ENCODE measurements at regions not wholly inside any gene's neighbourhood (a gene's known extent, or its start where the extent isn't known, plus 50 kb on each side); places are given as distances from the start of the nearest gene placed in this dataset.

DNA sequence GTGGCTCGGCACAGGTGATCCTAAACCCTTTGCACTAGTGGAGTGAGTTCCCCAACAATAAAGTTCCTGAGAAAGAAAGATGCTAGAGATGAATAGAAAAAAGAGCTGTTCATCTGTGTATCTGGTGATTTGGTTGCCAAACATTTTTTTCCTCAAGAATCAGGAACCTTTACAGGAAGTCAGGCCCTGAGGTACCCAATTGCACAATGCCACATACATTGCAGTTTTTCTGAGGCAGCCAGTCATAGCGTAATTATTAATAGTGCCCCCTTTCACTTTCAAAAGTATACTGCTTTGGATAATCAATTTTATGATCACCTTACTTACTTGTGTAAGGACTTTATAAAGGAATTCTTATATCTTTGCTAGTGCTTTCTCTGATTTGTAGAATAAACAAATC, 346.3 kb upstream of the POU3F1 start (continued):
- TF ChIP-seq, protein P1, sequence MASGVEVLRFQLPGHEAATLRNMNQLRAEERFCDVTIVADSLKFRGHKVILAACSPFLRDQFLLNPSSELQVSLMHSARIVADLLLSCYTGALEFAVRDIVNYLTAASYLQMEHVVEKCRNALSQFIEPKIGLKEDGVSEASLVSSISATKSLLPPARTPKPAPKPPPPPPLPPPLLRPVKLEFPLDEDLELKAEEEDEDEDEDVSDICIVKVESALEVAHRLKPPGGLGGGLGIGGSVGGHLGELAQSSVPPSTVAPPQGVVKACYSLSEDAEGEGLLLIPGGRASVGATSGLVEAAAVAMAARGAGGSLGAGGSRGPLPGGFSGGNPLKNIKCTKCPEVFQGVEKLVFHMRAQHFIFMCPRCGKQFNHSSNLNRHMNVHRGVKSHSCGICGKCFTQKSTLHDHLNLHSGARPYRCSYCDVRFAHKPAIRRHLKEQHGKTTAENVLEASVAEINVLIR (CRISPR knock-in tag; IDR thresholded peaks at IDR 0.05) = no peak
- no peak for TF ChIP-seq HDGF (IDR thresholded peaks at IDR 0.05)
- TF ChIP-seq ZZZ3 (IDR thresholded peaks at IDR 0.05) = no peak
- TF ChIP-seq SMARCB1 (IDR thresholded peaks at IDR 0.05; ENCODE audit: insufficient read length, low read depth) = no peak
- TF ChIP-seq ZBED1 (IDR thresholded peaks at IDR 0.05) = no peak
- no peak for TF ChIP-seq KAT2B (IDR thresholded peaks at IDR 0.05; ENCODE audit: low read depth, low read length)
- TF ChIP-seq ETV6 (IDR thresholded peaks at IDR 0.05; ENCODE audit: borderline replicate concordance in 1 of 2, low read depth in 2 of 2, low read length in 1 of 2) = no peak
- TF ChIP-seq ETV6 (CRISPR knock-in tag; IDR thresholded peaks at IDR 0.05; ENCODE audit: borderline replicate concordance) = no peak
- no peak for TF ChIP-seq TBP (optimal IDR thresholded peaks at IDR 0.05; ENCODE audit: low read depth, low read length)
- no peak for TF ChIP-seq NR3C1 (CRISPR knock-in tag; IDR thresholded peaks at IDR 0.05)
- TF ChIP-seq, protein P2, sequence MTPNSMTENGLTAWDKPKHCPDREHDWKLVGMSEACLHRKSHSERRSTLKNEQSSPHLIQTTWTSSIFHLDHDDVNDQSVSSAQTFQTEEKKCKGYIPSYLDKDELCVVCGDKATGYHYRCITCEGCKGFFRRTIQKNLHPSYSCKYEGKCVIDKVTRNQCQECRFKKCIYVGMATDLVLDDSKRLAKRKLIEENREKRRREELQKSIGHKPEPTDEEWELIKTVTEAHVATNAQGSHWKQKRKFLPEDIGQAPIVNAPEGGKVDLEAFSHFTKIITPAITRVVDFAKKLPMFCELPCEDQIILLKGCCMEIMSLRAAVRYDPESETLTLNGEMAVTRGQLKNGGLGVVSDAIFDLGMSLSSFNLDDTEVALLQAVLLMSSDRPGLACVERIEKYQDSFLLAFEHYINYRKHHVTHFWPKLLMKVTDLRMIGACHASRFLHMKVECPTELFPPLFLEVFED (CRISPR knock-in tag; conservative IDR thresholded peaks at IDR 0.05) = no peak

- Histone ChIP-seq H3K27me3 (ENCODE audit: control insufficient read depth in 2 of 2, insufficient read depth in 2 of 2, low read length in 2 of 2) (peaks cover 2 to 18% of the 10 kb centered on the region in 2 experiments; a peak in 4 of 5 replicates), H3K4me1 (replicated peaks in 1 of 2; ENCODE audit: control insufficient read depth in 2 of 2, insufficient read depth in 2 of 2, low read length in 2 of 2) (no peaks in the 10 kb centered on the region), H3K9ac (ENCODE audit: insufficient read depth in 1 of 2, low read depth in 2 of 2, low read length in 2 of 2) (no peak overlapping the region), H3K4me2 (ENCODE audit: insufficient read depth, low read length) (no peak overlapping the region), H2AFZ (ENCODE audit: low read depth, low read length) (no peak overlapping the region), H3K36me3 (ENCODE audit: control insufficient read depth, insufficient read depth, low read length) (no peaks in the 10 kb centered on the region), H4K20me1 (replicated peaks; ENCODE audit: control insufficient read depth, insufficient read depth, low read length) (no peaks in the 10 kb centered on the region), H3K9me3 (replicated peaks; ENCODE audit: control insufficient read depth, insufficient read depth, low read depth, low read length) (no peaks in the 10 kb centered on the region), H3K79me2 (ENCODE audit: control insufficient read depth, insufficient read depth, low read length) (no peaks in the 10 kb centered on the region), H3K27ac (ENCODE audit: extremely low read depth, low read depth, low read length) (no peak overlapping the region), H3K9me1 (ENCODE audit: control insufficient read depth, insufficient read depth, low read length) (no peaks in the 10 kb centered on the region), H3K4me3 (no peak overlapping the region)
- in situ Hi-C loops (cut with MboI) = no loop called here
- ChIA-PET POLR2A (no interaction called here), CTCF (ENCODE audit: low intra/inter-chr PET ratio) (interaction anchor here (0.6 kb wide), 1 partner anchor 90 kb away, joined by 4 read pairs; no protein-coding TSS in a partner anchor)
- ATAC-seq (no peak), FAIRE-seq (no peak), DNase-seq (ENCODE audit: extremely low read depth in 1 of 4, low spot score in 3 of 4) (no peak)
- BruUV-seq (replicated peaks) = no TSS peak
- whole genome bisulfite sequencing (ENCODE audit: insufficient coverage, low coverage, missing lambda C conversion rate) = 10% methylated on average over 8 of the region's 8 CpGs
- intact Hi-C loops (cut with micrococcal nuclease) = no loop called here
- TF ChIP-seq YY1 (IDR thresholded peaks at IDR 0.05; ENCODE audit: borderline replicate concordance in 1 of 3, control insufficient read depth in 1 of 3, extremely low read depth in 1 of 3, insufficient read depth in 3 of 3, insufficient read length in 1 of 3, insufficient replicate concordance in 2 of 3, low read depth in 1 of 3, low read length in 2 of 3) (no peak), BCLAF1 (IDR thresholded peaks at IDR 0.05; ENCODE audit: borderline replicate concordance in 1 of 2, control insufficient read depth in 1 of 2, low read depth in 2 of 2, low read length in 1 of 2) (no peak), CHD1 (IDR thresholded peaks at IDR 0.05; ENCODE audit: low read length) (no peak), TAL1 (IDR thresholded peaks at IDR 0.05) (no peak)
- TF ChIP-seq, protein P3, sequence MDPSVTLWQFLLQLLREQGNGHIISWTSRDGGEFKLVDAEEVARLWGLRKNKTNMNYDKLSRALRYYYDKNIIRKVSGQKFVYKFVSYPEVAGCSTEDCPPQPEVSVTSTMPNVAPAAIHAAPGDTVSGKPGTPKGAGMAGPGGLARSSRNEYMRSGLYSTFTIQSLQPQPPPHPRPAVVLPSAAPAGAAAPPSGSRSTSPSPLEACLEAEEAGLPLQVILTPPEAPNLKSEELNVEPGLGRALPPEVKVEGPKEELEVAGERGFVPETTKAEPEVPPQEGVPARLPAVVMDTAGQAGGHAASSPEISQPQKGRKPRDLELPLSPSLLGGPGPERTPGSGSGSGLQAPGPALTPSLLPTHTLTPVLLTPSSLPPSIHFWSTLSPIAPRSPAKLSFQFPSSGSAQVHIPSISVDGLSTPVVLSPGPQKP (CRISPR knock-in tag; IDR thresholded peaks at IDR 0.05) = no peak
These were observed 334.7 kb upstream of the POU3F1 start for GRCh38 chr1:38381256-38381655.

Measured in K562 (cell line).